Mesendoderm (in vitro differentiated cells): ENCODE measurements at regions not wholly inside any gene's neighbourhood (a gene's known extent, or its start where the extent isn't known, plus 50 kb on each side); places are given as distances from the start of the nearest gene placed in this dataset.

Experiments used
- DNase-seq: peaks from one replicate; pipeline ENCODE4 v3.0.0; 2013
- H2AK5ac ChIP-seq: 2 replicates; pipeline ENCODE4 v1.6.1; 2013; ENCODE audit warnings: low read length, inconsistent platforms
- H2BK120ac ChIP-seq: 2 replicates; pipeline ENCODE4 v1.6.1; 2013; ENCODE audit warnings: low read depth, mild to moderate bottlenecking, low read length, moderate library complexity, mixed read lengths
- H2BK15ac ChIP-seq: replicated peaks from 2 replicates; pipeline ENCODE4 v1.6.1; 2013; ENCODE audit warnings: low read depth, mild to moderate bottlenecking, moderate library complexity
- H2BK5ac ChIP-seq: 2 replicates; pipeline ENCODE4 v1.6.1; 2013; ENCODE audit warnings: low read length, inconsistent platforms
- H3K18ac ChIP-seq: 2 replicates; pipeline ENCODE4 v1.6.1; 2013; ENCODE audit warnings: mild to moderate bottlenecking, low read length, mixed read lengths
- H3K23ac ChIP-seq: one replicate; pipeline ENCODE4 v1.6.1; 2013; ENCODE audit warnings: low read length
- H3K27ac ChIP-seq: 2 replicates; pipeline ENCODE4 v1.5.1; 2013; ENCODE audit warnings: low read depth, mild to moderate bottlenecking, inconsistent platforms, low read length, moderate library complexity
- H3K27me3 ChIP-seq: 2 replicates; pipeline ENCODE4 v1.6.1; 2013; ENCODE audit warnings: low read length, control low read depth, mild to moderate bottlenecking, inconsistent platforms; ENCODE audit not compliant: insufficient read depth, poor library complexity
- H3K36me3 ChIP-seq: 2 replicates; pipeline ENCODE4 v1.6.1; 2013; ENCODE audit warnings: low read length, inconsistent platforms; ENCODE audit not compliant: control insufficient read depth, insufficient read depth
- H3K4ac ChIP-seq: one replicate; pipeline ENCODE4 v1.6.1; 2013; ENCODE audit warnings: low read depth, mild to moderate bottlenecking, low read length, moderate library complexity
- H3K4me1 ChIP-seq: 2 replicates; pipeline ENCODE4 v1.6.1; 2013; ENCODE audit warnings: low read depth, low read length, inconsistent platforms; ENCODE audit not compliant: control insufficient read depth
- H3K4me2 ChIP-seq: 2 replicates; pipeline ENCODE4 v1.6.1; 2013; ENCODE audit warnings: low read length
- H3K4me3 ChIP-seq: 2 replicates; pipeline ENCODE4 v1.5.1; 2013; ENCODE audit warnings: mild to moderate bottlenecking, low read length
- H3K56ac ChIP-seq: one replicate; pipeline ENCODE4 v1.6.1; 2013; ENCODE audit warnings: low read length
- H3K79me1 ChIP-seq: 2 replicates; pipeline ENCODE4 v1.6.1; 2013; ENCODE audit warnings: low read length, inconsistent platforms
- H3K79me2 ChIP-seq: 2 replicates; pipeline ENCODE4 v1.6.1; 2013; ENCODE audit warnings: mild to moderate bottlenecking, low read length; ENCODE audit not compliant: control insufficient read depth, insufficient read depth
- H3K9ac ChIP-seq: 2 replicates; pipeline ENCODE4 v1.6.1; 2013; ENCODE audit warnings: low read length, inconsistent platforms
- H4K5ac ChIP-seq: one replicate; pipeline ENCODE4 v1.6.1; 2013; ENCODE audit warnings: low read length
- H4K8ac ChIP-seq: one replicate; pipeline ENCODE4 v1.6.1; 2013; ENCODE audit warnings: low read depth, mild to moderate bottlenecking, control low read depth, low read length, moderate library complexity
- WGBS: extraction: QIAGEN DNeasy Blood & Tissue Kit; methylation state at CpG from one replicate; pipeline ENCODE4 v1.1.7; 2013; ENCODE audit warnings: low lambda C conversion rate, missing lambda C conversion rate; ENCODE audit not compliant: insufficient coverage; ENCODE audit errors: extremely low coverage; 5-methylcytosine and 5-hydroxymethylcytosine counted together

GRCh38 chr15:69838338-69838737 is 259.4 kb downstream of the TLE3 start:
- H3K23ac ChIP-seq, result no peak overlapping the region
- no peak overlapping the region for H2BK15ac ChIP-seq
- no peak overlapping the region for H2BK5ac ChIP-seq
- WGBS, result no CpG with 5 or more reads among the region's 1 CpG
- H3K79me1 ChIP-seq, result no peaks in the 10 kb centered on the region
- no peaks in the 10 kb centered on the region for H3K4me1 ChIP-seq
- no peak for DNase-seq
- H3K79me2 ChIP-seq, result no peaks in the 10 kb centered on the region
- H4K8ac ChIP-seq, result no peak overlapping the region
- no peak overlapping the region for H3K4me3 ChIP-seq
- H3K27ac ChIP-seq, result no peak overlapping the region
- H2BK120ac ChIP-seq, result no peak overlapping the region
- no peaks in the 10 kb centered on the region for H3K27me3 ChIP-seq
- no peaks in the 10 kb centered on the region for H3K36me3 ChIP-seq
- no peak overlapping the region for H3K18ac ChIP-seq
- no peak overlapping the region for H3K4me2 ChIP-seq
- no peak overlapping the region for H3K9ac ChIP-seq
- no peak overlapping the region for H3K56ac ChIP-seq
- H3K4ac ChIP-seq, result no peak overlapping the region
- no peak overlapping the region for H2AK5ac ChIP-seq
- H4K5ac ChIP-seq, result no peak overlapping the region

- H2BK5ac ChIP-seq, result no peak overlapping the region
- H3K36me3 ChIP-seq, result no peaks in the 10 kb centered on the region
- H3K4me1 ChIP-seq, result no peaks in the 10 kb centered on the region
- no peak overlapping the region for H4K8ac ChIP-seq
- H3K27me3 ChIP-seq, result no peaks in the 10 kb centered on the region
- H2BK120ac ChIP-seq, result no peak overlapping the region
- H3K79me2 ChIP-seq, result no peaks in the 10 kb centered on the region
- H3K9ac ChIP-seq, result no peak overlapping the region
- no peaks in the 10 kb centered on the region for H3K79me1 ChIP-seq
- H4K5ac ChIP-seq, result no peak overlapping the region
- H3K27ac ChIP-seq, result no peak overlapping the region
- H2BK15ac ChIP-seq, result no peak overlapping the region
- WGBS, result no CpG with 5 or more reads among the region's 2 CpGs
- no peak overlapping the region for H3K4me2 ChIP-seq
- H3K56ac ChIP-seq, result no peak overlapping the region
- no peak overlapping the region for H2AK5ac ChIP-seq
- no peak for DNase-seq
- no peak overlapping the region for H3K23ac ChIP-seq
- no peak overlapping the region for H3K18ac ChIP-seq
- no peak overlapping the region for H3K4me3 ChIP-seq
- H3K4ac ChIP-seq, result no peak overlapping the region
These were observed 258.7 kb downstream of the TLE3 start for GRCh38 chr15:69838994-69839393.

- Histone ChIP-seq H4K5ac (no peak overlapping the region), H3K18ac (no peak overlapping the region), H3K4me3 (no peak overlapping the region), H3K4ac (no peak overlapping the region), H2BK120ac (no peak overlapping the region), H2BK5ac (no peak overlapping the region), H3K9ac (no peak overlapping the region), H2AK5ac (no peak overlapping the region), H2BK15ac (no peak overlapping the region), H3K56ac (no peak overlapping the region), H3K36me3 (no peaks in the 10 kb centered on the region), H3K27ac (no peak overlapping the region), H3K23ac (no peak overlapping the region), H3K27me3 (no peaks in the 10 kb centered on the region), H4K8ac (no peak overlapping the region), H3K79me2 (no peaks in the 10 kb centered on the region), H3K4me2 (no peak overlapping the region), H3K4me1 (no peaks in the 10 kb centered on the region), H3K79me1 (no peaks in the 10 kb centered on the region)
- DNase-seq, result no peak
- 100% methylated on average over 2 of the region's 21 CpGs for WGBS
These were observed 256.4 kb downstream of the TLE3 start for GRCh38 chr15:69841113-69841828.

- H3K27me3 ChIP-seq, result no peaks in the 10 kb centered on the region
These were observed 254.9 kb downstream of the TLE3 start for GRCh38 chr15:69842851-69843250.

GRCh38 chr15:69843276-69843899 is 254.3 kb downstream of the TLE3 start:
- Histone ChIP-seq H2AK5ac (no peak overlapping the region), H4K8ac (no peak overlapping the region), H3K56ac (no peak overlapping the region), H2BK15ac (no peak overlapping the region), H3K79me1 (no peaks in the 10 kb centered on the region), H3K18ac (no peak overlapping the region), H3K4me3 (no peak overlapping the region), H4K5ac (no peak overlapping the region), H3K36me3 (no peaks in the 10 kb centered on the region), H3K27ac (no peak overlapping the region), H3K23ac (no peak overlapping the region), H2BK120ac (no peak overlapping the region), H3K4ac (no peak overlapping the region), H3K27me3 (no peaks in the 10 kb centered on the region), H3K4me2 (no peak overlapping the region), H2BK5ac (no peak overlapping the region), H3K4me1 (no peaks in the 10 kb centered on the region), H3K79me2 (no peaks in the 10 kb centered on the region), H3K9ac (no peak overlapping the region)
- no CpG with 5 or more reads among the region's 13 CpGs for WGBS
- DNase-seq, result no peak

More at GRCh38 chr15:69842851-69843250, 254.9 kb downstream of the TLE3 start:
- no peak overlapping the region for H3K4ac ChIP-seq
- no CpG with 5 or more reads among the region's 5 CpGs for WGBS
- H3K4me3 ChIP-seq, result no peak overlapping the region
- no peak overlapping the region for H3K18ac ChIP-seq
- no peak overlapping the region for H2BK120ac ChIP-seq
- H3K4me1 ChIP-seq, result no peaks in the 10 kb centered on the region
- H4K5ac ChIP-seq, result no peak overlapping the region
- no peaks in the 10 kb centered on the region for H3K79me1 ChIP-seq
- H2AK5ac ChIP-seq, result no peak overlapping the region
- no peak overlapping the region for H3K4me2 ChIP-seq
- H4K8ac ChIP-seq, result no peak overlapping the region
- no peak overlapping the region for H3K9ac ChIP-seq
- no peak overlapping the region for H3K23ac ChIP-seq
- DNase-seq, result no peak
- H3K79me2 ChIP-seq, result no peaks in the 10 kb centered on the region
- no peak overlapping the region for H3K56ac ChIP-seq
- no peak overlapping the region for H2BK5ac ChIP-seq
- H2BK15ac ChIP-seq, result no peak overlapping the region
- no peak overlapping the region for H3K27ac ChIP-seq
- no peaks in the 10 kb centered on the region for H3K36me3 ChIP-seq
